ENCODE measurements at regions not wholly inside any gene's neighbourhood (a gene's known extent, or its start where the extent isn't known, plus 50 kb on each side); places are given as distances from the start of the nearest gene placed in this dataset.

DNA sequence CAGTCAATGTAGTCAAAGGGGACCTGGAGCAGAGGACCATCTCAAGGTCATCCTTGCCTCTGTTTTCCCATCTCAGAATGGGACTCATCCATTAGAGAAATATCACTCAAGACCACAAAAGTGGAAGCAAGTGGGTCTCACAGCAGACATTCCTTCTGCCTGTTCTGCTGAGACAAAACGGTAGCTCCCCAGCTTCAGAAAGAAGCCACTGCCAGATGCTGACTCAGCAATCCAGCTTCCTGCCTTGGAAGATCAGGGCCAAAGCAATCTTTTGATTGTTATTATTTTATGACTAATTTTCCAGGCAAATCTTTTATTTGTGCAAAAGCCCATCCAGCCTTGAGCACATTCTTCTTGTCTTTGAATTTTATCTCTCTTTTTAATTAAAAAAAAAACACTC is 86.8 kb downstream of the CCT6B start:
- no peak for DNase-seq

GRCh38 chr17:34872640-34873039 is 88.6 kb downstream of the CCT6B start:
- no peak for DNase-seq

DNA sequence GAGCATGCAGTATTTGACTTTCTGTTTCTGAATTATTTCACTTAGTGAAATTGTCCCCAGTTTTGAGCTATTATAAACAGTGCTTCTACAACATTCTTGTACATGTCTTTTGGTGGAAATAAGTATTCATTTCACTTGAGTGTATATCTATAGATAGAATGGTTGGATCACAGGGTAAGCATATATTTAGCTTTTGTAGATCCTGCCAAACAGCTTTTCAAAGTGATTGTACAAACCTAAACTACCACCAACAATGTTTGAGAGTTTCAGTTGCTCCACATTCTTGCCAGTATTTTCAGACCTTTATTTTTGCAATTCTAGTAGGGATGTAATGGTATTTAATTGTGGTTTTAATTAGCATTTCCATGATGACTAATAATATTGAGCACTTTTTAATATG is 91.6 kb downstream of the CCT6B start:
- DNase-seq = no peak

DNA sequence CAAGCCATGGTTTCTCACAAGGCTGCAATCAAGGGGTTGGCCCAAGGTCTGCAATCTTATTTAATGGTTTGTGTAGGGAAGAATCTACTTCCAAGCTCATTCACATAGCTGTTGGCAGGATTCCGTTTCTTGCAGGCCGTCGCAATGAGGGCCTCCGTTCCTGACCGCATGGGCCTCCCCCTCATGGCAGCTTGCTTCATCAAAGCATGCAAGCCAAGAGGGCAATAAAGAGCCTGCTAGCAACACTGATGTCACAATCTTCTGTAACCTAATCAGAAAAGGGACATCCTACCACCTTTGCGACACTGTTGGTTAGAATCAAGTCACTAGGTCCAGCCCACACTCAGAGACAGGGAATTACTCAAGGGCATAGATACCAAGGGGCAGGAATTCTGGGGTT is 95.5 kb downstream of the CCT6B start:
- no peak for DNase-seq

DNA sequence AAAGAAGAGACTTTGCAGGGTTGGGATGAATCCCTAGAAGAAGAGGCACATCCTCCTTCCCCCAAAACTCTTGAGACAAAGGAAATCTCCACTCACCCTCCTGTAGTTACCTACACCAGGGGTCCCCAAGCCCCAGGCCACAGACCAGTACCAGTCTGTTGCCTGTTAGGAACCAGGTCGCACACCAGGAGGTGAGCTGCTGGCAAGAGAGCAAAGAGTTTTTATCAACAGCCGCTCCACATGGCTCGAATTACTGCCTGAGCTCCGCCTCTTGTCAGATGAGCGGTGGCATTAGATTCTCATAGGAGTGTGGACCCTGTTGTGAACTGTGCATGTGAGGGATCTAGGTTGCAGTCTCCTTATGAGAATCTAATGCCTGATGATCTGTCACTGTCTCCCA is 98.9 kb downstream of the CCT6B start:
- DNase-seq = no peak

- no peak for DNase-seq
Observed at GRCh38 chr17:34861864-34862263, 99.4 kb downstream of the CCT6B start.

- no peak for DNase-seq
Observed at GRCh38 chr17:34859652-34860051, 101.6 kb downstream of the CCT6B start.

DNA sequence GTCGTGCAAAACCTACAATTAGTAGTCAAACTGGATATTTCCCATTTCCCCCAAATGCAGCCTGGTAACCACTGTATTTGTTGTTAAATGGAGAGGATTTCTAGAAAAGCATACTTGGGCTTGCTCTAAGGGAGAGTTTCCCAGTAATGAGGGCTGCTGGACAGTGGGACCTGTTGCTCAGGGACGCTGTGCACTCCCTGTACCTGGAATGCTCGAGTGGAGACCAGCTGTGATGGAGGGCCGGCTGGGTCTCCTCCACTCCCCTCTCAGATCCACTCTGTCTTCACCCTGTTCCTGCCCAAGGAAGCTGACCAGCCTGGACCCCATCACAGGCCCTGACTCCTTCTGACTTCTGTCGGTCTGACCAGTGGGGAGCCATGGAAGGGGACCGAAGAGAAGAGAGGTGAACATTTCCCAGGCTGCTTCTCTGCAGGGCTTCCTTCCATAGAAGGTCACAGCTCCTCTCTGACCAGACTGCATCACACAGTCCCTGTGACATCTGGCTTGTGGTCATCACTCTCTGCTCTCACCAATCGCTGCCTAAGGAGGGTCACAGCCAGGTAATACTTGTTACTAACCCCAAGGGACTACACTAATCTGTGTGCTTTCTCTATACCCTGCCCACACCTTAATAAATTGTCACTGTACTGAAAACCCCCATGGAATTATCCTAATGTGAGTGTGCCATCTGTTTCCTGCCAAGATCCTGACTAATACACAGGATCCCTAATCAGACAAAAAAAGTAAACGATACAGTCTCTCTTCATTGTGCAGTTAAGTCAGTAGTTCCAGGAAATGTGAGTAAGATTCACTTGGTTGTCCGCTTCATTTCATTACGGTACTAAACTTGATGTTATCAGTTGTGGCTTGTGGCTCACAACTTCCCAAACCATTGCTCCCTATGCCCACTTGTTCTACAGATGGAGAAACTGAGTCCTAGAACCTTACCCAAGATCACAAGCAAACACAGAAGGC is 102.4 kb downstream of the CCT6B start:
- no peak for DNase-seq

GRCh38 chr17:34853924-34854323 is 107.3 kb downstream of the CCT6B start:
- no peak for DNase-seq

- DNase-seq = no peak
Observed at GRCh38 chr17:34852614-34853013, 108.6 kb downstream of the CCT6B start.

GRCh38 chr17:34851961-34852540 is 109.2 kb downstream of the CCT6B start:
- no peak for DNase-seq

DNA sequence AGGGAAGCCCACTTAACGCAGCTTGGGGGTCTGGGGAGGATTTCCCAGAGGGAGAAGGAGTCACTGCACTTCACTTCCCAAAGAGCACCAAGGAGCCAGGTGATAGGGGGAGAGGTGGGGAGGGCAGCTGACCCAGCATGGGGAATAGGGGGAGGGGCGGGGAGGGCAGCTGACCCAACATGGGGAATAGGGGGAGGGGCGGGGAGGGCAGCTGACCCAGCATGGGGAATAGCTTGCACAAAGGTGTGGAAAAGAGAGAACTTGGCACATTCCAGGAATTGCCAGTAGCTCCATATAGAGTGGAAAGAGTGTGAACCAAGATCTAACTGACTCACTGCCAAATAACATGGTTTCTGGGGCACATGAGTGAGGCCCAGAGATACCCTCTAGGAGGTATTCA is 110.3 kb downstream of the CCT6B start:
- no peak for DNase-seq

DNA sequence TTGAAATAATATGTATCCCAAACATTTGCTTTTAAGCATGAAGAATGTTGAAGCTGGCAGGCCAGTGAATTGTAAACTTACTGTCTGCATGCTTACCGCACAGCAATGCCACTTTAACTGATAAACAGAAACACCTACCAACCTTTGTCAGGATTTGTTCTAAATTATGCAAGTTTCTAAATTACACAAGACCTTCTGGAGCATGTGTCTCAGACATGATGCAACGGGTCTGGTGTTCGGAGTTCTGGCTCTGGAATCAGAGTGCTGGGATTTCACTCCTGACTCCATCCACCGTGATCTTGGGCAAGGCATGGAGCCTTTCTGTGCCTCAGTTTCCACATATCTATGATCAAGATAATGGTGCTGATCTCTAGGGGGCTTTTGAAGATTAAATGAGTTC is 111.2 kb downstream of the CCT6B start:
- no peak for DNase-seq

DNA sequence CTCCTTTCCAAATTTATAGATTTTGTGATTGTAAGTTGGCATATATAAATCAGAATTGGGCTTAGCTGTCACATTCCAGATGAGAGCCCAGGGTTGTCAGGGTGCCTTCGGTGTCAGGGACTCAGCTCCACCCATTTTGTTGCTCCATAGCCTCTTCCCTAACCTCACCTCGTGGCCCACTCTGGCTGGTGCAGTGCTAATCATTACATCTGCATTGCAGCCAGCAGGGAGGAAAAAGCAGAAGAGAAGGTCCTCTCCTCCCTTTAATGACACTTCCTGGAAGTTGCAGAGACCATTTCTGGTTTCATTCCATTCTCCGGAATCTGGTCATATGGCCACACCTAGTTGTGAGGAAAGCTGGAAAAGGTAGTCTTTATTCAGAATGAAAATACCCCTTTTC is 113.3 kb downstream of the CCT6B start:
- DNase-seq = no peak

- DNase-seq = no peak
Observed at GRCh38 chr17:34845296-34845695, 116.0 kb downstream of the CCT6B start.

DNA sequence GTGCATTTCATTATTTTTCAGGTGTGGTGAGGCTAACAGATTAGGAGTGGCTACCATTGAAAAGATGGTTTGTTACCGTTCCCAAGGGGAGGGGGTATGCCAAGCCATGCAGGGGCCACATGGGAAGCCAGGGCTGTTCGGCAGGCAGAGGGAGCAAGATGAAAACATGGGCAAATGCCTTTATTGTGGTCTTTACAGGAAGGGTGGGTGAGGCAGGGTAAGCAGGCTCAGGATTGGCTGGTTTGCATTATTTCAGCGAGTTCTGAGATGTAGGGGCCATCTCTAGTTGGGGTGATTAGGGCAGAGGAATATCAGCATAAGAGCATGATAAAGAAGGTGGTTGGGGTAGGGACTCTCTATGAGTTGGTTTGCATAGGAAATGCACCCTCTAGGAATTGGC is 117.6 kb downstream of the CCT6B start:
- peak; percentile 29 for DNase-seq

GRCh38 chr17:34842235-34842634 is 119.0 kb downstream of the CCT6B start:
- no peak for DNase-seq

GRCh38 chr17:34841467-34841866 is 119.8 kb downstream of the CCT6B start:
- no peak for DNase-seq

DNA sequence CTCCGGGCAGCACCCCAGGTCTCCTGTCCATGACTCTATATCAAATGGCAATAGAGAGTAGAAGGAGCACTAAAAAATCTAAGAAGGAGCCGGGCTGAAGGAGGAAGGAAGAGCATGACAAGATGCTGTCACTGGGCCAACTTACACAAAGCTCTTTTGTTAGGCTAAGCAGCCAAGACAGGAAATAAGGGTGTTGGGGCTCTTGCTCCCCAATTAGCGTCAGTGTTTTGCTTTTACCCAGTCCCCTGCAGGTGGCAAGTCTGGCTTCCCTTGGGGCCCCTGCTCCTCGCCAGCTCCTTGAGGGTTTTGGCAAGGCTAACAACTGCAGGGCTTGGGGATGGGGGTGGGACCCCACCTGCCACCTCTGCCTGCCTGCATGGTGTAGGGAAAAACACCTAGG is 120.5 kb downstream of the CCT6B start:
- peak; percentile 42 for DNase-seq

DNA sequence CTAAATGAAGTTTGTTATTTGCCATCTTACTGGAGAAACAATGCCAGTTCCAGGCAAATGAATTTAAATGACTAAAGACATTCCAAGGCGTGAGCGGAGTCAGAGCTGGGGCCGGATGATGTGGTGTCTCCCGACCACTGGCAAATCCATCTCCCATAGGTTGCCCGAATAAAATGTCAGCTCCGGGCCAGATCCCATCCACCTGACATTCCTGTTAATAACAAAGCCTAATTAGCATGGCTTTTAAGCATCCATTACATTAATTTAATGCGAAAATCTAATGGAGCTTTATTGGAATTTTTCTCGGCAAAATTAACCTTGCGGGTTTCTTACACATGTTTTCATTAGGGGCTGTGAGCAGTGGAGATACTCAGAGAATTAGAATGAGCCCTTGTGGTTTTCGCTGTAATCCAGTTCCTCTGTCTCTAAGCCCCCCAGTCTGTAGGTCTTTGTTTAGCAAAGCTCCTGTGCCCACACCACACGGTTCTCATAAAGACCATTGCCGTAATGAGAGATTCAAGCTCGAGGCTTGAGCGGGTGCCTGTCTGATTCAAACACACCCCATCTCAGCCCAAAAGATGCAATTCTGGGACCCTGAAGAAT is 123.3 kb downstream of the CCT6B start:
- DNase-seq = no peak

DNA sequence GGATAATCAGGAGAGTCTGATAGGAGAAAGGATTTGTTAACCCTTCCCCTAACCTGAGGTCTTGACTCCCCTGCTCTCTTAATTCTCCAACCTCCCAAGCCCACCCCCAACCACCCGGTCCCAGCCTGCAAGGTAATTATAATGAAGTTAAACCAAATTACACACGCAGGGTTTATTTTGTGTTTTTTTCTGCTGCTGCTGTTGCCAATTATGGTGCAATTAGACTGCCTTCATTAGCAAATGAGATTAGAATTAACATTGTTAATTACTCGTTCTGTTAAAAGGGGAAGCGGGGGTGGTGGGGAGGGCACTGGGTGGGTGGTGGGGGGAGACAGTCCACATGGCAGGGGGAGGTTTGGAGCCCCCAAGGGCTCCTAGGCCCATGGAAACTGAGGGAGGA is 128.9 kb downstream of the CCT6B start:
- DNase-seq = no peak

- DNase-seq = no peak
Observed at GRCh38 chr17:34827008-34827407, 134.3 kb downstream of the CCT6B start.

- no peak for DNase-seq
Observed at GRCh38 chr17:34826332-34826731, 134.9 kb downstream of the CCT6B start.

DNA sequence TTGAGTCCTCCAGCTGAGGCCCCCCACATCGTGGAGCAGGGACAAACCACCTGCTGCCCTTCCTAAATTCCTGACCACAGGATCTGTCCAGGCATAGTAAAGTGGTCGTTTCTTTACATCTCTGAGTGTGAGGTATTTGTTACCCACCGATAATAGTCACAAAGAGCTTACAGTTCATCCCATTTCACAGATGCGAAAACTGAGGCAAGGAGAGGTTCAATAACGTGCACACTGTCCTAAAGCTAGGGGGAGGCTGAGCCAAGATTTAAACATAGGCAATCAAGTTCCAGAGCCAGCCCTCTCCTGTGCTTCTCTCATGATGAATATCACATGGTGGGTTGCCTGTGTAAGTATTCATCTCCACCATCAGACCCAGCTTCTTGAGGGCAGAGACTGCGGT is 135.4 kb downstream of the CCT6B start:
- no peak for DNase-seq

Measured in central memory CD4-positive, alpha-beta T cell (primary cell).